HepG2 (cell line): ENCODE measurements at regions not wholly inside any gene's neighbourhood (a gene's known extent, or its start where the extent isn't known, plus 50 kb on each side); places are given as distances from the start of the nearest gene placed in this dataset.

ENCODE experiments used
- HNF1B ChIP-seq: sonication (generic); formaldehyde crosslinking; IDR thresholded peaks from 2 replicates; pipeline ENCODE4 v1.5.1; 2020; ENCODE audit warnings: mild to moderate bottlenecking, moderate library complexity, missing genetic modification reagents
- JUN ChIP-seq: sonication (generic); formaldehyde crosslinking; IDR thresholded peaks from 2 replicates; pipeline ENCODE4 v1.4.0; 2020; ENCODE audit warnings: mild to moderate bottlenecking, missing genetic modification reagents
- KLF15 ChIP-seq: sonication (generic); formaldehyde crosslinking; IDR thresholded peaks from 2 replicates; pipeline ENCODE4 v1.8.1; 2023; ENCODE audit warnings: borderline replicate concordance, mild to moderate bottlenecking, inconsistent platforms, missing genetic modification reagents, mixed read lengths
- NFIC ChIP-seq: IDR thresholded peaks from 2 replicates; pipeline ENCODE4 v1.6.1; 2012; ENCODE audit warnings: mild to moderate bottlenecking, low read length, inconsistent platforms
- NR2F2 ChIP-seq: IDR thresholded peaks from 2 replicates; pipeline ENCODE4 v1.6.1; 2012; ENCODE audit warnings: low read depth, inconsistent platforms, borderline replicate concordance
- PRDM4 ChIP-seq: sonication (generic); formaldehyde crosslinking; IDR thresholded peaks from 2 replicates; pipeline ENCODE4 v1.9.0; 2021; ENCODE audit warnings: missing genetic modification reagents, borderline replicate concordance
- RAD51 ChIP-seq: fragments of 450-650 bp; IDR thresholded peaks from 2 replicates; pipeline ENCODE4 v1.6.1; 2016; ENCODE audit warnings: borderline replicate concordance
- RFX3 ChIP-seq: IDR thresholded peaks from 2 replicates; pipeline ENCODE4 v1.6.1; 2016; ENCODE audit warnings: missing biosample characterization, missing genetic modification reagents
- THAP7 ChIP-seq: sonication (generic); formaldehyde crosslinking; IDR thresholded peaks from 2 replicates; pipeline ENCODE4 v1.8.1; 2023; ENCODE audit warnings: mild to moderate bottlenecking, missing genetic modification reagents
- ZBTB20 ChIP-seq: sonication (generic); formaldehyde crosslinking; IDR thresholded peaks from 2 replicates; pipeline ENCODE4 v1.8.1; 2023; ENCODE audit warnings: missing genetic modification reagents, low read depth, mild to moderate bottlenecking, borderline replicate concordance
- ZHX2 ChIP-seq, 2 experiments: sonication (generic) in 1 of 2; formaldehyde crosslinking in 1 of 2; IDR thresholded peaks; 2 replicates each; pipeline versions ENCODE4 v1.6.1 to v1.9.0; 2014 to 2022; ENCODE audit warnings: antibody characterized with exemption in 1 of 2, borderline replicate concordance in 1 of 2, inconsistent platforms in 1 of 2, low read depth in 1 of 2, missing genetic modification reagents in 1 of 2
- ZNF10 ChIP-seq: sonication (generic); formaldehyde crosslinking; IDR thresholded peaks from 2 replicates; pipeline ENCODE4 v1.4.0; 2020; ENCODE audit warnings: mild to moderate bottlenecking, low read depth, missing genetic modification reagents, borderline replicate concordance
- ZNF276 ChIP-seq: sonication (generic); formaldehyde crosslinking; IDR thresholded peaks from 2 replicates; pipeline ENCODE4 v1.4.0; 2020; ENCODE audit warnings: mild to moderate bottlenecking, low read depth, missing genetic modification reagents
- ZNF552 ChIP-seq: sonication (generic); formaldehyde crosslinking; IDR thresholded peaks from 2 replicates; pipeline ENCODE4 v1.9.0; 2022; ENCODE audit warnings: missing genetic modification reagents, mild to moderate bottlenecking, borderline replicate concordance
- ZNF724P ChIP-seq: sonication (generic); formaldehyde crosslinking; IDR thresholded peaks from 2 replicates; pipeline ENCODE4 v1.8.0; 2022; ENCODE audit warnings: missing genetic modification reagents, borderline replicate concordance
- ZNF749 ChIP-seq: sonication (generic); formaldehyde crosslinking; IDR thresholded peaks from 2 replicates; pipeline ENCODE4 v1.8.0; 2022; ENCODE audit warnings: mild to moderate bottlenecking, missing genetic modification reagents, moderate library complexity, borderline replicate concordance

- TF ChIP-seq ZHX2 (IDR thresholded peaks at IDR 0.05; ENCODE audit: low read depth) (no peak), ZHX2 (CRISPR knock-in tag; IDR thresholded peaks at IDR 0.05; ENCODE audit: borderline replicate concordance) (no peak), PRDM4 (CRISPR knock-in tag) (no peak), NFIC (peak; percentile 88), HNF1B (CRISPR knock-in tag) (peak; percentile 82), THAP7 (CRISPR knock-in tag) (no peak), JUN (CRISPR knock-in tag) (peak; percentile 88), ZNF552 (CRISPR knock-in tag) (no peak; the same call in 1 of the 2 replicates), KLF15 (CRISPR knock-in tag) (no peak), ZNF276 (CRISPR knock-in tag) (no peak), NR2F2 (peak; percentile 61; the same call in 1 of the 2 replicates), ZBTB20 (CRISPR knock-in tag) (peak; percentile 80), RAD51 (no peak), ZNF10 (CRISPR knock-in tag) (no peak), RFX3 (CRISPR knock-in tag) (no peak), ZNF749 (CRISPR knock-in tag) (no peak), ZNF724P (CRISPR knock-in tag) (no peak)
Observed at GRCh38 chr17:13415871-13416416, 185.8 kb downstream of the HS3ST3A1 start (continued).
